ENCODE measurements at regions not wholly inside any gene's neighbourhood (a gene's known extent, or its start where the extent isn't known, plus 50 kb on each side); places are given as distances from the start of the nearest gene placed in this dataset.

- H3K36me3 ChIP-seq (ENCODE audit: control insufficient read depth in 5 of 5, insufficient read depth in 5 of 5, low read length in 5 of 5): no peaks in the 10 kb centered on the region
- no peak overlapping the region for H3K9ac ChIP-seq (ENCODE audit: low read length in 5 of 5)
- no peaks in the 10 kb centered on the region for H3K4me1 ChIP-seq (ENCODE audit: control insufficient read depth in 5 of 5, insufficient read depth in 5 of 5, low read length in 5 of 5)
- H3K27me3 ChIP-seq (ENCODE audit: control insufficient read depth in 5 of 5, insufficient read depth in 4 of 5, low read length in 5 of 5): no peaks in the 10 kb centered on the region
- H3K27ac ChIP-seq (ENCODE audit: low read depth, low read length): no peak overlapping the region
- H3K4me3 ChIP-seq (ENCODE audit: low read depth in 1 of 5, low read length in 5 of 5): no peak overlapping the region
- H3K9me3 ChIP-seq (ENCODE audit: control insufficient read depth in 5 of 5, low read length in 5 of 5): peaks cover 0 to 3% (median 2%) of the 10 kb centered on the region in 5 donors
Measured at GRCh38 chr3:5448816-5449215, 261.3 kb downstream of the EDEM1 start.

- Histone ChIP-seq H3K4me1 (ENCODE audit: control insufficient read depth in 5 of 5, insufficient read depth in 5 of 5, low read length in 5 of 5) (no peaks in the 10 kb centered on the region), H3K9ac (ENCODE audit: low read length in 5 of 5) (no peak overlapping the region), H3K27ac (ENCODE audit: low read depth, low read length) (no peak overlapping the region), H3K9me3 (ENCODE audit: control insufficient read depth in 5 of 5, low read length in 5 of 5) (no peaks in the 10 kb centered on the region), H3K36me3 (ENCODE audit: control insufficient read depth in 5 of 5, insufficient read depth in 5 of 5, low read length in 5 of 5) (no peaks in the 10 kb centered on the region), H3K27me3 (ENCODE audit: control insufficient read depth in 5 of 5, insufficient read depth in 4 of 5, low read length in 5 of 5) (no peaks in the 10 kb centered on the region), H3K4me3 (ENCODE audit: low read depth in 1 of 5, low read length in 5 of 5) (no peak overlapping the region)
Measured at GRCh38 chr3:5456199-5456598, 268.7 kb downstream of the EDEM1 start.

- Histone ChIP-seq H3K36me3 (ENCODE audit: control insufficient read depth in 5 of 5, insufficient read depth in 5 of 5, low read length in 5 of 5) (no peaks in the 10 kb centered on the region), H3K27ac (ENCODE audit: low read depth, low read length) (no peak overlapping the region), H3K9ac (ENCODE audit: low read length in 5 of 5) (no peak overlapping the region), H3K4me3 (ENCODE audit: low read depth in 1 of 5, low read length in 5 of 5) (no peak overlapping the region), H3K27me3 (ENCODE audit: control insufficient read depth in 5 of 5, insufficient read depth in 4 of 5, low read length in 5 of 5) (no peaks in the 10 kb centered on the region), H3K9me3 (ENCODE audit: control insufficient read depth in 5 of 5, low read length in 5 of 5) (no peaks in the 10 kb centered on the region), H3K4me1 (ENCODE audit: control insufficient read depth in 5 of 5, insufficient read depth in 5 of 5, low read length in 5 of 5) (no peaks in the 10 kb centered on the region)
Measured at GRCh38 chr3:5458526-5458925, 271.0 kb downstream of the EDEM1 start.

- H3K36me3 ChIP-seq (ENCODE audit: control insufficient read depth in 5 of 5, insufficient read depth in 5 of 5, low read length in 5 of 5): no peaks in the 10 kb centered on the region
- no peaks in the 10 kb centered on the region for H3K27me3 ChIP-seq (ENCODE audit: control insufficient read depth in 5 of 5, insufficient read depth in 4 of 5, low read length in 5 of 5)
- no peaks in the 10 kb centered on the region for H3K4me1 ChIP-seq (ENCODE audit: control insufficient read depth in 5 of 5, insufficient read depth in 5 of 5, low read length in 5 of 5)
- H3K9me3 ChIP-seq (ENCODE audit: control insufficient read depth in 5 of 5, low read length in 5 of 5): no peaks in the 10 kb centered on the region
- H3K27ac ChIP-seq (ENCODE audit: low read depth, low read length): no peak overlapping the region
- H3K9ac ChIP-seq (ENCODE audit: low read length in 5 of 5): no peak overlapping the region
- H3K4me3 ChIP-seq (ENCODE audit: low read depth in 1 of 5, low read length in 5 of 5): no peak overlapping the region
Measured at GRCh38 chr3:5462086-5462485, 274.6 kb downstream of the EDEM1 start.

GRCh38 chr3:5463991-5464390 lies 276.5 kb downstream of the EDEM1 start:
- Histone ChIP-seq H3K4me3 (ENCODE audit: low read depth in 1 of 5, low read length in 5 of 5) (no peak overlapping the region), H3K27me3 (ENCODE audit: control insufficient read depth in 5 of 5, insufficient read depth in 4 of 5, low read length in 5 of 5) (no peaks in the 10 kb centered on the region), H3K9ac (ENCODE audit: low read length in 5 of 5) (no peak overlapping the region), H3K4me1 (ENCODE audit: control insufficient read depth in 5 of 5, insufficient read depth in 5 of 5, low read length in 5 of 5) (no peaks in the 10 kb centered on the region), H3K27ac (ENCODE audit: low read depth, low read length) (no peak overlapping the region), H3K36me3 (ENCODE audit: control insufficient read depth in 5 of 5, insufficient read depth in 5 of 5, low read length in 5 of 5) (no peaks in the 10 kb centered on the region), H3K9me3 (ENCODE audit: control insufficient read depth in 5 of 5, low read length in 5 of 5) (no peaks in the 10 kb centered on the region)

- no peaks in the 10 kb centered on the region for H3K9me3 ChIP-seq (ENCODE audit: control insufficient read depth in 5 of 5, low read length in 5 of 5)
- H3K27me3 ChIP-seq (ENCODE audit: control insufficient read depth in 5 of 5, insufficient read depth in 4 of 5, low read length in 5 of 5): no peaks in the 10 kb centered on the region
- H3K4me3 ChIP-seq (ENCODE audit: low read depth in 1 of 5, low read length in 5 of 5): no peak overlapping the region
- H3K4me1 ChIP-seq (ENCODE audit: control insufficient read depth in 5 of 5, insufficient read depth in 5 of 5, low read length in 5 of 5): no peaks in the 10 kb centered on the region
- H3K27ac ChIP-seq (ENCODE audit: low read depth, low read length): no peak overlapping the region
- H3K36me3 ChIP-seq (ENCODE audit: control insufficient read depth in 5 of 5, insufficient read depth in 5 of 5, low read length in 5 of 5): no peaks in the 10 kb centered on the region
- no peak overlapping the region for H3K9ac ChIP-seq (ENCODE audit: low read length in 5 of 5)
Measured at GRCh38 chr3:5464649-5465048, 277.1 kb downstream of the EDEM1 start.

- Histone ChIP-seq H3K9me3 (ENCODE audit: control insufficient read depth in 5 of 5, low read length in 5 of 5) (no peaks in the 10 kb centered on the region), H3K36me3 (ENCODE audit: control insufficient read depth in 5 of 5, insufficient read depth in 5 of 5, low read length in 5 of 5) (no peaks in the 10 kb centered on the region), H3K9ac (ENCODE audit: low read length in 5 of 5) (no peak overlapping the region)
Measured at GRCh38 chr3:5465183-5465582, 277.7 kb downstream of the EDEM1 start.

GRCh38 chr3:5466065-5466464 lies 278.6 kb downstream of the EDEM1 start:
- Histone ChIP-seq H3K27ac (ENCODE audit: low read depth, low read length) (no peak overlapping the region), H3K4me1 (ENCODE audit: control insufficient read depth in 5 of 5, insufficient read depth in 5 of 5, low read length in 5 of 5) (no peaks in the 10 kb centered on the region), H3K27me3 (ENCODE audit: control insufficient read depth in 5 of 5, insufficient read depth in 4 of 5, low read length in 5 of 5) (no peaks in the 10 kb centered on the region), H3K36me3 (ENCODE audit: control insufficient read depth in 5 of 5, insufficient read depth in 5 of 5, low read length in 5 of 5) (no peaks in the 10 kb centered on the region), H3K9me3 (ENCODE audit: control insufficient read depth in 5 of 5, low read length in 5 of 5) (no peaks in the 10 kb centered on the region), H3K9ac (ENCODE audit: low read length in 5 of 5) (no peak overlapping the region), H3K4me3 (ENCODE audit: low read depth in 1 of 5, low read length in 5 of 5) (no peak overlapping the region)

More at GRCh38 chr3:5465183-5465582, 277.7 kb downstream of the EDEM1 start:
- Histone ChIP-seq H3K4me3 (ENCODE audit: low read depth in 1 of 5, low read length in 5 of 5) (no peak overlapping the region), H3K4me1 (ENCODE audit: control insufficient read depth in 5 of 5, insufficient read depth in 5 of 5, low read length in 5 of 5) (no peaks in the 10 kb centered on the region), H3K27ac (ENCODE audit: low read depth, low read length) (no peak overlapping the region), H3K27me3 (ENCODE audit: control insufficient read depth in 5 of 5, insufficient read depth in 4 of 5, low read length in 5 of 5) (no peaks in the 10 kb centered on the region)

GRCh38 chr3:5466717-5467116 lies 279.2 kb downstream of the EDEM1 start:
- no peaks in the 10 kb centered on the region for H3K27me3 ChIP-seq (ENCODE audit: control insufficient read depth in 5 of 5, insufficient read depth in 4 of 5, low read length in 5 of 5)
- H3K9me3 ChIP-seq (ENCODE audit: control insufficient read depth in 5 of 5, low read length in 5 of 5): no peaks in the 10 kb centered on the region
- no peak overlapping the region for H3K27ac ChIP-seq (ENCODE audit: low read depth, low read length)
- H3K9ac ChIP-seq (ENCODE audit: low read length in 5 of 5): no peak overlapping the region
- H3K4me1 ChIP-seq (ENCODE audit: control insufficient read depth in 5 of 5, insufficient read depth in 5 of 5, low read length in 5 of 5): no peaks in the 10 kb centered on the region
- H3K4me3 ChIP-seq (ENCODE audit: low read depth in 1 of 5, low read length in 5 of 5): no peak overlapping the region
- no peaks in the 10 kb centered on the region for H3K36me3 ChIP-seq (ENCODE audit: control insufficient read depth in 5 of 5, insufficient read depth in 5 of 5, low read length in 5 of 5)

- Histone ChIP-seq H3K27ac (ENCODE audit: low read depth, low read length) (no peak overlapping the region), H3K4me3 (ENCODE audit: low read depth in 1 of 5, low read length in 5 of 5) (no peak overlapping the region), H3K36me3 (ENCODE audit: control insufficient read depth in 5 of 5, insufficient read depth in 5 of 5, low read length in 5 of 5) (no peaks in the 10 kb centered on the region), H3K27me3 (ENCODE audit: control insufficient read depth in 5 of 5, insufficient read depth in 4 of 5, low read length in 5 of 5) (no peaks in the 10 kb centered on the region), H3K4me1 (ENCODE audit: control insufficient read depth in 5 of 5, insufficient read depth in 5 of 5, low read length in 5 of 5) (no peaks in the 10 kb centered on the region), H3K9ac (ENCODE audit: low read length in 5 of 5) (no peak overlapping the region), H3K9me3 (ENCODE audit: control insufficient read depth in 5 of 5, low read length in 5 of 5) (peaks cover 0 to 3% (median 0%) of the 10 kb centered on the region in 5 donors)
Measured at GRCh38 chr3:5473471-5473870, 286.0 kb downstream of the EDEM1 start.

GRCh38 chr3:5476403-5476802 lies 288.9 kb downstream of the EDEM1 start:
- Histone ChIP-seq H3K9ac (ENCODE audit: low read length in 5 of 5) (no peak overlapping the region), H3K4me3 (ENCODE audit: low read depth in 1 of 5, low read length in 5 of 5) (no peak overlapping the region), H3K27ac (ENCODE audit: low read depth, low read length) (no peak overlapping the region), H3K27me3 (ENCODE audit: control insufficient read depth in 5 of 5, insufficient read depth in 4 of 5, low read length in 5 of 5) (no peaks in the 10 kb centered on the region), H3K36me3 (ENCODE audit: control insufficient read depth in 5 of 5, insufficient read depth in 5 of 5, low read length in 5 of 5) (no peaks in the 10 kb centered on the region), H3K4me1 (ENCODE audit: control insufficient read depth in 5 of 5, insufficient read depth in 5 of 5, low read length in 5 of 5) (no peaks in the 10 kb centered on the region), H3K9me3 (ENCODE audit: control insufficient read depth in 5 of 5, low read length in 5 of 5) (peaks cover 0 to 3% (median 0%) of the 10 kb centered on the region in 5 donors)
